MM.1S (cell line): ENCODE measurements at regions not wholly inside any gene's neighbourhood (a gene's known extent, or its start where the extent isn't known, plus 50 kb on each side); places are given as distances from the start of the nearest gene placed in this dataset.

Experiments
- EZH2phosphoT487 ChIP-seq: fragments of 300-600 bp; sonication (generic); IDR thresholded peaks from 2 replicates; pipeline ENCODE4 v1.6.1; 2018; ENCODE audit warnings: antibody characterized with exemption, low read length
- TF ChIP-seq, protein P1 (sequence below): fragments of 300-600 bp; sonication (generic); IDR thresholded peaks from 2 replicates; pipeline ENCODE4 v1.5.1; 2016; ENCODE audit warnings: antibody characterized with exemption, low read length, mixed read lengths

DNA sequence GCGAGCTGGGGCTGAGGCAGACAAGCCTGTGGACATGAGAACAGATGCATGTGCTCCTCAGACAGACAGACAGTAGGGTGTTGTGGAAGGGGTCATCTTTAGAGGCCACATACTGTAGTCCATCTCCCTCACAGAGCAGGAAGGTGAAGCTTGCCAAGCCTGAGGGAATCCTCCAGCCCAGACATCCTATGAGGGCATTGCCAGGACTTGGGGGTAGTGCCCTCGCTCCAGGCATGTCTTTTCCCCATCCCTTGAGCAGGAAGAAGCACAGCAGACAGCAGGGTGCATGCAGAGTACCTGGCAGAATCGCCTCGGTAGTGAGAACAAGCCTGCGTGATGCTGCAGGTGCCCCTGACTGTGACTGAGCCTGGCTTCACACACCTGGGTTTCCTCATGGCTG is 66.5 kb upstream of the CLDN5 start:
- TF ChIP-seq, protein P1, sequence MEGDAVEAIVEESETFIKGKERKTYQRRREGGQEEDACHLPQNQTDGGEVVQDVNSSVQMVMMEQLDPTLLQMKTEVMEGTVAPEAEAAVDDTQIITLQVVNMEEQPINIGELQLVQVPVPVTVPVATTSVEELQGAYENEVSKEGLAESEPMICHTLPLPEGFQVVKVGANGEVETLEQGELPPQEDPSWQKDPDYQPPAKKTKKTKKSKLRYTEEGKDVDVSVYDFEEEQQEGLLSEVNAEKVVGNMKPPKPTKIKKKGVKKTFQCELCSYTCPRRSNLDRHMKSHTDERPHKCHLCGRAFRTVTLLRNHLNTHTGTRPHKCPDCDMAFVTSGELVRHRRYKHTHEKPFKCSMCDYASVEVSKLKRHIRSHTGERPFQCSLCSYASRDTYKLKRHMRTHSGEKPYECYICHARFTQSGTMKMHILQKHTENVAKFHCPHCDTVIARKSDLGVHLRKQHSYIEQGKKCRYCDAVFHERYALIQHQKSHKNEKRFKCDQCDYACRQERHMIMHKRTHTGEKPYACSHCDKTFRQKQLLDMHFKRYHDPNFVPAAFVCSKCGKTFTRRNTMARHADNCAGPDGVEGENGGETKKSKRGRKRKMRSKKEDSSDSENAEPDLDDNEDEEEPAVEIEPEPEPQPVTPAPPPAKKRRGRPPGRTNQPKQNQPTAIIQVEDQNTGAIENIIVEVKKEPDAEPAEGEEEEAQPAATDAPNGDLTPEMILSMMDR, result no peak
- TF ChIP-seq EZH2phosphoT487, result no peak
